Mucosa of descending colon (tissue), 3 donors: ENCODE measurements at regions not wholly inside any gene's neighbourhood (a gene's known extent, or its start where the extent isn't known, plus 50 kb on each side); places are given as distances from the start of the nearest gene placed in this dataset.

Source experiments
- ATAC-seq: fragments of 200-7000 bp; cut with Tn5 transposase; one replicate; pipeline ENCODE4 v1.9.1; 2020; ENCODE audit warnings: mild to moderate bottlenecking, moderate library complexity
- DNase-seq, 3 donors: peaks; one replicate each; pipeline ENCODE4 v3.0.0-alpha.2; 2020
- H3K36me3 ChIP-seq: fragments of 200-600 bp; one replicate; pipeline ENCODE4 v1.8.0; 2021; ENCODE audit warnings: low read depth, mild to moderate bottlenecking
- H3K4me1 ChIP-seq: fragments of 200-600 bp; one replicate; pipeline ENCODE4 v1.8.0; 2021; ENCODE audit warnings: low read depth, mild to moderate bottlenecking
- H3K4me3 ChIP-seq: fragments of 200-600 bp; one replicate; pipeline ENCODE4 v1.8.0; 2021; ENCODE audit warnings: mild to moderate bottlenecking
- H3K9me3 ChIP-seq: fragments of 200-600 bp; one replicate; pipeline ENCODE4 v1.8.0; 2021; ENCODE audit warnings: mild to moderate bottlenecking
- CTCF ChIP-seq: fragments of 200-600 bp; IDR thresholded peaks from one replicate; pipeline ENCODE4 v1.8.0; 2022; ENCODE audit warnings: antibody characterized with exemption, mild to moderate bottlenecking
- intact Hi-C, 2 donors: fragments of 100-400 bp; cut with DNase I in 1 of 2; cut with micrococcal nuclease in 1 of 2; formaldehyde crosslinking; loops; one replicate each; pipeline versions ENCODE4 v1.11.0 to v1.11.1; 2022; cut with DNase I, micrococcal nuclease
- donor health status: DM: no; HTN: no; CAD: no; lungs with moderate emphysema.
- donor health status: DM: no; HTN: no; CAD: no.
- donor health status: DM: no; HTN: yes; CAD: no.

GRCh38 chr13:32949820-32950219 is 66.4 kb upstream of the KL start:
- no peaks in the 10 kb centered on the region for H3K4me1 ChIP-seq
- no peak for ATAC-seq
- no peak for TF ChIP-seq CTCF
- intact Hi-C loops: no loop called here
- no peaks in the 10 kb centered on the region for H3K9me3 ChIP-seq
- no peak overlapping the region for H3K4me3 ChIP-seq
- DNase-seq: no peak
- no peaks in the 10 kb centered on the region for H3K36me3 ChIP-seq

- no peak for TF ChIP-seq CTCF
- DNase-seq (no peak), ATAC-seq (no peak)
- no peak overlapping the region for H3K4me3 ChIP-seq
- intact Hi-C loops: no loop called here
- no peaks in the 10 kb centered on the region for H3K9me3 ChIP-seq
- H3K36me3 ChIP-seq: no peaks in the 10 kb centered on the region
- no peaks in the 10 kb centered on the region for H3K4me1 ChIP-seq
These were observed 64.6 kb upstream of the KL start for GRCh38 chr13:32951580-32951979.

GRCh38 chr13:32955881-32956594 is 60.2 kb upstream of the KL start:
- H3K4me1 ChIP-seq: no peaks in the 10 kb centered on the region
- no peaks in the 10 kb centered on the region for H3K9me3 ChIP-seq
- ATAC-seq (no peak), DNase-seq (no peak)
- no peak for TF ChIP-seq CTCF
- H3K36me3 ChIP-seq: no peaks in the 10 kb centered on the region
- intact Hi-C loops: no loop called here
- no peak overlapping the region for H3K4me3 ChIP-seq

GRCh38 chr13:32956595-32956933 is 59.7 kb upstream of the KL start:
- intact Hi-C loops: no loop called here
- H3K9me3 ChIP-seq: no peaks in the 10 kb centered on the region
- no peaks in the 10 kb centered on the region for H3K4me1 ChIP-seq
- no peak for TF ChIP-seq CTCF
- H3K36me3 ChIP-seq: no peaks in the 10 kb centered on the region
- no peak overlapping the region for H3K4me3 ChIP-seq
- DNase-seq (no peak), ATAC-seq (no peak)

- no peaks in the 10 kb centered on the region for H3K4me1 ChIP-seq
- no peak for TF ChIP-seq CTCF
- no peaks in the 10 kb centered on the region for H3K36me3 ChIP-seq
- no peak for ATAC-seq
- H3K9me3 ChIP-seq: no peaks in the 10 kb centered on the region
- H3K4me3 ChIP-seq: no peak overlapping the region
- intact Hi-C loops: no loop called here
- DNase-seq: no peak
These were observed 55.6 kb upstream of the KL start for GRCh38 chr13:32960626-32961025.

- H3K4me1 ChIP-seq: no peaks in the 10 kb centered on the region
- H3K4me3 ChIP-seq: no peak overlapping the region
- DNase-seq (no peak), ATAC-seq (no peak)
- no peaks in the 10 kb centered on the region for H3K9me3 ChIP-seq
- intact Hi-C loops: no loop called here
- no peak for TF ChIP-seq CTCF
- no peaks in the 10 kb centered on the region for H3K36me3 ChIP-seq
These were observed 54.5 kb upstream of the KL start for GRCh38 chr13:32961724-32962123.
